PC-3 (cell line): ENCODE measurements at regions not wholly inside any gene's neighbourhood (a gene's known extent, or its start where the extent isn't known, plus 50 kb on each side); places are given as distances from the start of the nearest gene placed in this dataset.

Source experiments
- EZH2 ChIP-seq: fragments of 300-600 bp; sonication (generic); IDR thresholded peaks from one replicate; pipeline ENCODE4 v1.6.1; 2017; ENCODE audit warnings: antibody characterized with exemption, mild to moderate bottlenecking, low read length; ENCODE audit not compliant: unreplicated experiment
- EZH2phosphoT487 ChIP-seq: fragments of 300-600 bp; sonication (generic); IDR thresholded peaks from 2 replicates; pipeline ENCODE4 v1.6.1; 2018; ENCODE audit warnings: mild to moderate bottlenecking, antibody characterized with exemption, low read length, borderline replicate concordance

GRCh38 chr1:199223936-199224335 lies 585.1 kb downstream of the PTPRC start:
- TF ChIP-seq EZH2phosphoT487 (no peak), EZH2 (no peak)
